Urinary bladder (tissue), 3 donors: ENCODE measurements at regions not wholly inside any gene's neighbourhood (a gene's known extent, or its start where the extent isn't known, plus 50 kb on each side); places are given as distances from the start of the nearest gene placed in this dataset.

ENCODE experiments used
- DNase-seq: peaks from one replicate; pipeline ENCODE4 v3.0.0-alpha.2; 2015; ENCODE audit errors: extremely low spot score
- H3K27ac ChIP-seq: one replicate; pipeline ENCODE4 v1.5.1; 2013; ENCODE audit warnings: low read depth, mild to moderate bottlenecking, moderate library complexity
- H3K36me3 ChIP-seq: one replicate; pipeline ENCODE4 v1.6.1; 2013; ENCODE audit warnings: mild to moderate bottlenecking, moderate library complexity; ENCODE audit not compliant: insufficient read depth
- H3K4me1 ChIP-seq: one replicate; pipeline ENCODE4 v1.6.1; 2013; ENCODE audit warnings: mild to moderate bottlenecking, moderate library complexity; ENCODE audit not compliant: insufficient read depth
- H3K4me3 ChIP-seq: one replicate; pipeline ENCODE4 v1.5.1; 2013; ENCODE audit warnings: low read depth, low read length
- WGBS: extraction: QIAGEN DNeasy Blood & Tissue Kit; methylation state at CpG from one replicate; pipeline ENCODE4 v1.1.7; 2013; 5-methylcytosine and 5-hydroxymethylcytosine counted together
- donor health status: healthy with polysubstance abuse.
- donor health status: healthy.

DNA sequence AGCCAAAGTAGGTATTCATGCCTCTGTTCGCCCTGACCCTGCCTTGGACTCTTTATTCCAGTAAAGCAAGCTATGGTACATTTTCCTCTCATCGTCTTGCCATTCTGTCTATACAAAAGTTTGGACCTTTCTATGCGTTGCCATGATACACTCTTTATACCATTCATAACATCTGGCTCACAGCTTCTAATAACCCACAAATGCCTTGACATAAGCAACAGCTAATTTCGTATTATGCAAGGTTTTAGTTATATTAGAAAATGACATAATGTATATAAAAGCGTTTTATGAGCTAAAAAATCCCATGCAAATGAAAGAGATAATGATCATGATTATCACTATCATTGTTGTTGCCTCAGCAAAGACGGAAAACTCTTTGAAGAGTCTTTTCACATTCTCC is 265.7 kb downstream of the TMEM167A start:
- Histone ChIP-seq H3K4me3 (no peak overlapping the region), H3K27ac (no peak overlapping the region), H3K4me1 (no peaks in the 10 kb centered on the region), H3K36me3 (no peaks in the 10 kb centered on the region)
- 73% methylated on average over 6 of the region's 6 CpGs for WGBS
- DNase-seq, result no peak

DNA sequence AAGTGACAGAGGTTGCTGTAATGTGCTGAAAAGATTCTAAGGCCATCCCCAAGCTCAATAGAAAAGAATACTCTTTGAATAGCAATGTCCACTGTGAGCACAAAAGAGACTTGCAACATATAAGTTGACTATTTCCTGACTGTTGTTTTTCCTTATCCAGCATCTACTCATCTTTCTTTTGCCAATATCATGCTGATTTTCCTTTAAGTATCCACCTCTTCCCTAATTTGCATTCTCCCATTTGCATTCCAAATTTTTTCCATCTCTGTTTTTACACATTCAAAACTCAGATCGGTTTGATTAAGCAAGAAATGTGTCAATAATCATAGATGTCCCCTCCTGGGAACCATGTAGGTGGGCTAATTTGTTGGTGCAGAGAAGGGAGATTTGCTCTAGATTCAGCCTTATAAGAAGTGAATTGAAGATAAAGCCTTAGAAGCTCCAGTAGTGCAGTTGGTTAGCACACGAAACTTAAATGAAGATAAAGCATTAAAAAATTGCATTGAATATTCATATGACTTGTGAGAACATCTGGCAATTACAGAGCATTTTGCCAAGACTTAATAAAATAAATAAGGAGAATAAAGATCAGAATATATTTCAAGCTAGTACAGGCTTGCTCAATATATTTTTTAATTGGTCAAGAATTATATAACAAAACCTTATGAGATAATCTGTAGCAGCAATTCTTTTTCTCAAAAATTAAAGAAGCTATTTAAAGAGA is 267.6 kb downstream of the TMEM167A start:
- WGBS, result 87% methylated on average over 2 of the region's 2 CpGs
- H3K36me3 ChIP-seq, result no peaks in the 10 kb centered on the region
- H3K4me3 ChIP-seq, result no peak overlapping the region
- H3K4me1 ChIP-seq, result no peaks in the 10 kb centered on the region
- H3K27ac ChIP-seq, result no peak overlapping the region
- DNase-seq, result no peak

GRCh38 chr5:82808960-82809359 is 268.2 kb downstream of the TMEM167A start:
- no peaks in the 10 kb centered on the region for H3K4me1 ChIP-seq
- no peaks in the 10 kb centered on the region for H3K36me3 ChIP-seq
- 51% methylated on average over 3 of the region's 3 CpGs for WGBS
- H3K27ac ChIP-seq, result no peak overlapping the region
- DNase-seq, result no peak
- no peak overlapping the region for H3K4me3 ChIP-seq

- WGBS, result 59% methylated on average over 2 of the region's 2 CpGs
- Histone ChIP-seq H3K4me1 (no peaks in the 10 kb centered on the region), H3K27ac (no peak overlapping the region), H3K36me3 (no peaks in the 10 kb centered on the region), H3K4me3 (no peak overlapping the region)
- DNase-seq, result no peak
Measured at GRCh38 chr5:82807021-82807420, 270.2 kb downstream of the TMEM167A start.

- 49% methylated on average over 5 of the region's 5 CpGs for WGBS
- no peak overlapping the region for H3K4me3 ChIP-seq
- no peak overlapping the region for H3K27ac ChIP-seq
- no peaks in the 10 kb centered on the region for H3K4me1 ChIP-seq
- DNase-seq, result no peak
- H3K36me3 ChIP-seq, result no peaks in the 10 kb centered on the region
Measured at GRCh38 chr5:82806513-82806912, 270.7 kb downstream of the TMEM167A start.

GRCh38 chr5:82804155-82804690 is 273.0 kb downstream of the TMEM167A start:
- WGBS, result 76% methylated on average over 3 of the region's 3 CpGs

DNA sequence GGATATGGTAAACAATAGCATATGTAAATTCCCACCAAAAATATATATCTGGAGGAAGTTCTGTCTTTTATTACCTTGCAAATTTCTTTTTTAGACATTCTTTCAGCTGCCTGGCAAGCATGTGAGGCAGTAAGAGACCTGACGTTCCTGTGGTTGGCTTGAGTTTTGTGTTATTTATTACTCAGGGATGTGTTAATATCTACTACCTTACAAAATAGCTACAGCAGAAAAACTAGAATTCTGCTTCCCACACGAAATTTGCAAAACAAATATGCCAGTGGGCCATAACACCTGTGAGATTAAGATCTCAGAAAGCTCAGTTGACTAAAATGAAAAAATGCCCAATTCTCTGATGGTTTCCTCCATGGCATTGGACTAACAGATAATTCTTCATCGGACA is 274.2 kb downstream of the TMEM167A start:
- H3K27ac ChIP-seq, result no peak overlapping the region
- no peak overlapping the region for H3K4me3 ChIP-seq
- WGBS, result 82% methylated on average over 3 of the region's 3 CpGs
- H3K36me3 ChIP-seq, result no peaks in the 10 kb centered on the region
- H3K4me1 ChIP-seq, result no peaks in the 10 kb centered on the region
- DNase-seq, result no peak

More at GRCh38 chr5:82804155-82804690, 273.0 kb downstream of the TMEM167A start:
- DNase-seq, result no peak
- no peaks in the 10 kb centered on the region for H3K36me3 ChIP-seq
- no peak overlapping the region for H3K4me3 ChIP-seq
- no peaks in the 10 kb centered on the region for H3K4me1 ChIP-seq
- no peak overlapping the region for H3K27ac ChIP-seq

- no peak for DNase-seq
- Histone ChIP-seq H3K4me3 (no peak overlapping the region), H3K4me1 (no peaks in the 10 kb centered on the region), H3K36me3 (no peaks in the 10 kb centered on the region), H3K27ac (no peak overlapping the region)
- WGBS, result 96% methylated on average over 1 of the region's 1 CpG
Measured at GRCh38 chr5:82800826-82801225, 276.4 kb downstream of the TMEM167A start.

DNA sequence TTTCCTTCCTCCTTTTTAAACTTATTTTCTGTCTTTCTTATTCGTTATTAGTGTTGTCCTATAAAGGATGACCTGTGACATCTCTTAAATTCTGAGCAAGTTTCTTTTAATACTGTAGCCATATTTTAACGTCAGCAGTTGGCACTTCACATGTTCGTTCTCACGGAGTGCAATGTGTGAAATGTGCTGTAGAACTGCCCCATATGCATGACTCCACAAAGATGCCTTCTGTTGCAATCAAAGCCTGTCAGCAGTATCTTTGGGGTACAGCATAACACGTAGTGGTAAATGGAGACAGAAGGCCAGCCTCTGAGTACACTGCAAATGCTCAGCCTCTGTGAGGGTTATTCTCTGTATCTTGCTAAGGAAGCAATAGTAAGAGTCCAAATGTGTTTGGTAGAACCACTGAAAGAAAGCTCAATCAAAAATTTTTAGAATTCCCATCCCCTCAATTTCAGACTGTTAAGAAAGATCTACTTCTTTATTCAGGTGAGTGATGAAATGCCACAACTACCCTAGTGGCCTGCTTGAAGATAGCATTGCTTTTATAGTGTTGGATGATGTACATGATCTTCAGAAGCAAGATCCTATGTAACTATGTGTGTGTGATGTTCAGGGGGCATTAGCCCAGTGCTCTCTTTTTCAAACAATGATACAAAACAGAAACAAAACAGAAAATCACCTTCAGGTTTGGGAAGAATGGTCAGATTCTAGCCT is 277.7 kb downstream of the TMEM167A start:
- 33% methylated on average over 5 of the region's 5 CpGs for WGBS
- no peak overlapping the region for H3K4me3 ChIP-seq
- H3K27ac ChIP-seq, result no peak overlapping the region
- DNase-seq, result no peak
- H3K36me3 ChIP-seq, result no peaks in the 10 kb centered on the region
- no peaks in the 10 kb centered on the region for H3K4me1 ChIP-seq

DNA sequence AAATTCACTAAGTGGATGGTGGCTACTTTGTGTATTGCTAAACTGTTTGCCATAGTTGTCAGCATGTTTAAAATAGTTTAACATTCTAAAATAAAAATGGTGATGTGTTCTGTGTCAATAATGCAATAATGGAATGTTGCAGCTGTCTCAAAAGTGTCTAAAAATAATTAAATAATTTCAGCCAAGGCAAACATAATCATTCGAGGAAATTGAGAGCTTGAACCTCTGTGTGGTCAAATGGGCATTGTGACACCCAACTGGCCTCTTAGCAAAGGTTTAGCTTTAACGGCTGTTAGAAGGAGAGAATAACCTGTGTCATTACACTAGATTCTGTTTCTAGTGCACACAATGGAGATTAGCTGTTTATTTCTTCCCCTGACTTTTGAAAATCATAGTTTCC is 278.5 kb downstream of the TMEM167A start:
- no peaks in the 10 kb centered on the region for H3K36me3 ChIP-seq
- DNase-seq, result no peak
- no peaks in the 10 kb centered on the region for H3K4me1 ChIP-seq
- WGBS, result 27% methylated on average over 2 of the region's 2 CpGs
- H3K27ac ChIP-seq, result no peak overlapping the region
- no peak overlapping the region for H3K4me3 ChIP-seq

DNA sequence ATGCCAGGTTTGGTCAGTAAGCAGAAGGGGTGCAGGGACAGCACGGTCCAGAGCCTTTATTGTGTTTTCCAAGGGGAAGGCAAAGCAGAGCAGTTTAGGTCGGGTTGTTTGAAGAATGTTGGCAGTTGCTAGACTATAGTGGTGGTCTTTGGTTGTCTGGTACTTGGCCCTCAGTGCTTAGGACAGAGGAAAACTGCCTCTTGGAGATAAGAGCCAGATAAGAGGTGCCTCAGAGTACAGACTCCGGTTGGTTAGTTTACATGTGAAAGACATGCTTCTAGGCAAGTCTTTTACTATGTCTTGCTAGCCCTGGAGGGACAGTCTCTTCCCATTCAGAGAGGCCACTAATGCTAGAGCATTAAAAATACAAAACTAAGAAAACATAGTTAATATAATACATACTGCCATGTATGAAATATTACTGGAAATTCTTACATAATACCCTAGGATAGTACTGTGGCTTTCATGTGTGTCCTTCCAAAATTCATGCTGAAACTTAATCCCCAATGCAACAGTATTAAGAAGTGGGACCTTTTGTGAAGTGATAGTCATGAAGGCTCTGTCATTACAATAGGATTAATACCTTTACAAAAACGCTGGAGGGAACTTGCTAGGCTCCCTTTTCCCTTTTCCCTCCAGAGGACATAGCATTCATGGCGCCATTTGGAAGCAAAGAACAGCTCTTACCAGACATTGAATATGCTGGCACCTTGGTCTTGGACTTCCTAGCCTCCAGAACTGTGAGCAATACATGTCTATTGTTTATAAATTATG is 280.4 kb downstream of the TMEM167A start:
- H3K4me1 ChIP-seq, result no peaks in the 10 kb centered on the region

DNA sequence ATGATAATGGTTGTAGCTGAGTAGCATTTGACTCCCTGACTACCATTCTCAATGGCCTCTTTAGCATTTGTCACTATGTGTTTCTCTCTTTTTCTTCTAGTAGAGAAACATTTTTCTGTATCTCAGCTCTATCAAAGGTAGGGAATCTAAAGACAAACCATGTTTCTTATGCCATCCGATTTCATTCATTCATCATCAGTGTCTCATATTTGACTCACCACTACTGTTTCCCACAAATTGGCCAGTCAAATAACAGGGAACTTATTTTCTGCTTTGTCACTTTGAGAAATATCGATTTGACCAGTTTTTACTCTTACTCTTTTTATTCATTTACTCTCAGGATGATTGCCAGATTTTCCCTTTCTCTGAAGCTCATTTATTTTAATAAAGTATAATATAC is 282.3 kb downstream of the TMEM167A start:
- 94% methylated on average over 2 of the region's 2 CpGs for WGBS
- H3K27ac ChIP-seq, result no peak overlapping the region
- H3K4me1 ChIP-seq, result no peaks in the 10 kb centered on the region
- no peak for DNase-seq
- no peaks in the 10 kb centered on the region for H3K36me3 ChIP-seq
- H3K4me3 ChIP-seq, result no peak overlapping the region

More for the DNA sequence above, 280.4 kb downstream of the TMEM167A start:
- H3K4me3 ChIP-seq, result no peak overlapping the region
- DNase-seq, result no peak
- 64% methylated on average over 5 of the region's 5 CpGs for WGBS
- H3K36me3 ChIP-seq, result no peaks in the 10 kb centered on the region
- no peak overlapping the region for H3K27ac ChIP-seq

GRCh38 chr5:82793808-82794419 is 283.3 kb downstream of the TMEM167A start:
- H3K4me3 ChIP-seq, result no peak overlapping the region
- H3K4me1 ChIP-seq, result no peaks in the 10 kb centered on the region
- no peak for DNase-seq
- 86% methylated on average over 4 of the region's 4 CpGs for WGBS
- H3K27ac ChIP-seq, result no peak overlapping the region
- no peaks in the 10 kb centered on the region for H3K36me3 ChIP-seq
